ENCODE measurements at regions not wholly inside any gene's neighbourhood (a gene's known extent, or its start where the extent isn't known, plus 50 kb on each side); places are given as distances from the start of the nearest gene placed in this dataset.

GRCh38 chr14:78073028-78073427, 97.1 kb upstream of the NRXN3 start:
- no peak for DNase-seq (ENCODE audit: low read depth in 2 of 2)

GRCh38 chr14:78074561-78074960, 95.6 kb upstream of the NRXN3 start:
- no peak for DNase-seq (ENCODE audit: low read depth in 2 of 2)

DNA sequence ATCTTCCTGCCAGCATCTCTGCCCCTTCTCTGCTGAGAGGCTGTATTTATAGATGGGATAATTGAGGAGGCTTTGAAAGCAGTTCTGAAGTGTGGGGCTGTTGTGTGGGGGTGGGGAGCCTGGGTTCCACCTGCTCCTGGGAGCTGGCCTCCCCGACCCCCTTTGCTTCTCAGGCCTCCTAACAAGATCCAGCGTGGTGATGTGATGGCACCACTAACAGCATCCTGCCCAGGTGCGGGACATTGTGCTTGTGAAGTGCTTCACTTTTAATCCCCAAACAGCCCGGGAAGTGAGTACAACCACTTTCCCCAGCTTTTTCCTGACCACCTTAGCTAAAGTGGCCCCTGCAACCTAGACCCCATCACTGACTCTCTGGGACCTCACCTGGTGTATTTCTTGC, 95.1 kb upstream of the NRXN3 start:
- DNase-seq (ENCODE audit: low read depth in 2 of 2): no peak

GRCh38 chr14:78075555-78076277, 94.5 kb upstream of the NRXN3 start:
- DNase-seq (ENCODE audit: low read depth in 2 of 2): no peak

DNA sequence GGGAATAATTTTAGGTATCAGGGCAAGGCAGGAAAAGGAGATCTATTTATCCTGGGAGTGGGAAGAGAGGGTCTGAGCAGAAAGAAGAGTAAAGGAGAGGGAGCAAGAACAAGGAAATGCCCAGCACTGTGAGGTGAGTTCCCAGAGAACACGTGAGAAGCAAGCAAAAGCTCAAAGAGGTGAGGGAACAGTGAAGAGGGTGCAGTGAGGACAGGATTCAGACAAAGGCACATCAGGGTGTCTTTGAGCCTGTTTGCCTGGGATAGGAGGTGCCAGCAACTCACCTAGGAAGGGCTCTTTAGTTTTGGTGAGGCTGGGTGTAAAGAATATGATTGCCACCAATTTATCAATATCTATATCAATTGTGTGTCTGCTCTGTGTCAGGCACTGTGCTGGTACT, 88.9 kb upstream of the NRXN3 start:
- DNase-seq (ENCODE audit: low read depth in 2 of 2): no peak

- no peak for DNase-seq (ENCODE audit: low read depth in 2 of 2)
These were observed 86.3 kb upstream of the NRXN3 start for GRCh38 chr14:78083837-78084236.

- DNase-seq (ENCODE audit: low read depth in 2 of 2): no peak
These were observed 83.8 kb upstream of the NRXN3 start for GRCh38 chr14:78086342-78086741.

GRCh38 chr14:78088916-78089315, 81.3 kb upstream of the NRXN3 start:
- DNase-seq (ENCODE audit: low read depth in 2 of 2): no peak

DNA sequence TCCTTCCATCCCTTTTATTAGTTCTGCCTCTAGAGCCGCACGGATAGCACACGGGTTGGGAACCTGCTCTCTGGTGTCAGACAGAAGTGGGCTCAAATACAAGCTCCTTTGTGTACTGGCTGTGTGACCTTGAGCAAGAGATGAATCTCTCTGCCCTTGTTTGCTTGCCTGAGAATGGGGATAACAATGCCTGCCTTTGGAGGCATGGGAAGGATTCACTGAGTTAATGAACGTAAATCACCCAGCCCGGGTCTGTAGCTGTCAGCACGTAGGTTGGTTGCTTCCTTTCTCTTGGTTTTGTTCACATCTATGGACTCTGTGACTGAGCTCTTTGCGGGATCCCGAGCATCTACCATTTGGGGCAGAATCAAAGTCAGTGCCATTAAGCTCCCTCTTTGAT, 79.3 kb upstream of the NRXN3 start:
- DNase-seq (ENCODE audit: low read depth in 2 of 2): no peak

GRCh38 chr14:78091361-78091760, 78.8 kb upstream of the NRXN3 start:
- DNase-seq (ENCODE audit: low read depth in 2 of 2): no peak

GRCh38 chr14:78092040-78092439, 78.1 kb upstream of the NRXN3 start:
- no peak for DNase-seq (ENCODE audit: low read depth in 2 of 2)

DNA sequence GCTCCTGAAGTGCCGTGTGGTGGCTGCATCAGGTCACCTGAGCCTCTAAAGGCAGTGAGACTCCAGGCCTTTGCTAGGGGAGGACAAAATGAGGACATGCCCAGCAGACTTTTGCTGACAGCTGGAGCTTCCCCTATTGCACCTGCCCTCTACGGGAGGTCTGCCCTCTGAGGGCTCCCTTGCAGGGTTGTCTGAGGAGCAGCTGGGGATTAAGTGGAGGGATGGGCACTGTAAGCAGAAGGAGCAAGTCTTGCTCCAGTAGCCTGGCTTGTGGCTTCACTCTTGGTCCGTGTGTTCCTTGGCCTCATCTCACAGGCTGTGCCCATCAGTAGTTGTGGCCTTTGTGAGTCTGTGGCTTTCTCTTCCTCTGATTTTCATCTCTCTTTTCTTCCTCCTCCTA, 66.9 kb upstream of the NRXN3 start:
- no peak for DNase-seq (ENCODE audit: low read depth in 2 of 2)

DNA sequence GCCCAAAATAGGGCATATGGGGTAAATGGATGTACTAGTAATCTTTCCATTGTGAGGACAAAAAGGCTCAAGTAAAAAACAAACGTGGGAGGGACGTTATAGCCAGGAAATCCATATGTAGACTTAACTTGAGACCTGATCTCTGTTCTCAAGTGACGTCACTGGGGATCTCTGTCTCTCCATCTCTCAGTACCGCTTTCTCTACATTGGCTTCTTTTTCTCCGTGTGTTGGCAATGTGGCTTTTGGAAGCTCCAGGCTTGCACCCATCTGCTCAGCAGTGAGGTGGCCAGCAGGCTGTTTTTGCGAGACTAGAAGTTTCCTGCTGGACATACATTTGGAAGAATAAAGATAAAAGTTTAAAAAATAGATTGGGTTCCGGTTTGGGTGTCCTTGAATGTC, 66.0 kb upstream of the NRXN3 start:
- no peak for DNase-seq (ENCODE audit: low read depth in 2 of 2)

- no peak for DNase-seq (ENCODE audit: low read depth in 2 of 2)
These were observed 65.5 kb upstream of the NRXN3 start for GRCh38 chr14:78104655-78105054.

GRCh38 chr14:78106381-78106780, 63.8 kb upstream of the NRXN3 start:
- no peak for DNase-seq (ENCODE audit: low read depth in 2 of 2)

GRCh38 chr14:78107166-78107565, 63.0 kb upstream of the NRXN3 start:
- DNase-seq (ENCODE audit: low read depth in 2 of 2): no peak

GRCh38 chr14:78119440-78119839, 50.7 kb upstream of the NRXN3 start:
- DNase-seq (ENCODE audit: low read depth in 2 of 2): no peak
